ENCODE measurements at regions not wholly inside any gene's neighbourhood (a gene's known extent, or its start where the extent isn't known, plus 50 kb on each side); places are given as distances from the start of the nearest gene placed in this dataset.

- no peak overlapping the region for H3K27ac Mint-ChIP-seq
- H3K27me3 Mint-ChIP-seq (ENCODE audit: low read depth, poor library complexity) = peaks cover 24% of the 10 kb centered on the region
- no peaks in the 10 kb centered on the region for H3K36me3 Mint-ChIP-seq (ENCODE audit: low read depth)
- peaks cover 11% of the 10 kb centered on the region for H3K4me1 Mint-ChIP-seq
- peaks cover 6% of the 10 kb centered on the region for H3K9me3 Mint-ChIP-seq
- DNase-seq = no peak
- H3K4me3 Mint-ChIP-seq = no peak overlapping the region
- TF ChIP-seq, protein P1, sequence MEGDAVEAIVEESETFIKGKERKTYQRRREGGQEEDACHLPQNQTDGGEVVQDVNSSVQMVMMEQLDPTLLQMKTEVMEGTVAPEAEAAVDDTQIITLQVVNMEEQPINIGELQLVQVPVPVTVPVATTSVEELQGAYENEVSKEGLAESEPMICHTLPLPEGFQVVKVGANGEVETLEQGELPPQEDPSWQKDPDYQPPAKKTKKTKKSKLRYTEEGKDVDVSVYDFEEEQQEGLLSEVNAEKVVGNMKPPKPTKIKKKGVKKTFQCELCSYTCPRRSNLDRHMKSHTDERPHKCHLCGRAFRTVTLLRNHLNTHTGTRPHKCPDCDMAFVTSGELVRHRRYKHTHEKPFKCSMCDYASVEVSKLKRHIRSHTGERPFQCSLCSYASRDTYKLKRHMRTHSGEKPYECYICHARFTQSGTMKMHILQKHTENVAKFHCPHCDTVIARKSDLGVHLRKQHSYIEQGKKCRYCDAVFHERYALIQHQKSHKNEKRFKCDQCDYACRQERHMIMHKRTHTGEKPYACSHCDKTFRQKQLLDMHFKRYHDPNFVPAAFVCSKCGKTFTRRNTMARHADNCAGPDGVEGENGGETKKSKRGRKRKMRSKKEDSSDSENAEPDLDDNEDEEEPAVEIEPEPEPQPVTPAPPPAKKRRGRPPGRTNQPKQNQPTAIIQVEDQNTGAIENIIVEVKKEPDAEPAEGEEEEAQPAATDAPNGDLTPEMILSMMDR (IDR thresholded peaks at IDR 0.05) = no peak
Observed at GRCh38 chr16:49944221-49944620, 80.8 kb upstream of the CNEP1R1 start.

- H3K9me3 Mint-ChIP-seq = peaks cover 11% of the 10 kb centered on the region
- peaks cover 7% of the 10 kb centered on the region for H3K27me3 Mint-ChIP-seq (ENCODE audit: low read depth, poor library complexity)
- H3K4me1 Mint-ChIP-seq = peaks cover 13% of the 10 kb centered on the region
- no peak overlapping the region for H3K27ac Mint-ChIP-seq
- no peaks in the 10 kb centered on the region for H3K36me3 Mint-ChIP-seq (ENCODE audit: low read depth)
- no peak for DNase-seq
- H3K4me3 Mint-ChIP-seq = no peak overlapping the region
- TF ChIP-seq, protein P1 (IDR thresholded peaks at IDR 0.05) = no peak
Observed at GRCh38 chr16:49947907-49948678, 76.9 kb upstream of the CNEP1R1 start.

GRCh38 chr16:49951574-49952195, 73.3 kb upstream of the CNEP1R1 start:
- DNase-seq = no peak
- Mint-ChIP-seq H3K27ac (peak overlapping the region; percentile 57), H3K4me1 (peaks cover 35% of the 10 kb centered on the region), H3K36me3 (ENCODE audit: low read depth) (no peaks in the 10 kb centered on the region), H3K9me3 (peaks cover 11% of the 10 kb centered on the region), H3K27me3 (ENCODE audit: low read depth, poor library complexity) (peaks cover 2% of the 10 kb centered on the region), H3K4me3 (no peak overlapping the region)
- TF ChIP-seq, protein P1 (IDR thresholded peaks at IDR 0.05) = no peak

DNA sequence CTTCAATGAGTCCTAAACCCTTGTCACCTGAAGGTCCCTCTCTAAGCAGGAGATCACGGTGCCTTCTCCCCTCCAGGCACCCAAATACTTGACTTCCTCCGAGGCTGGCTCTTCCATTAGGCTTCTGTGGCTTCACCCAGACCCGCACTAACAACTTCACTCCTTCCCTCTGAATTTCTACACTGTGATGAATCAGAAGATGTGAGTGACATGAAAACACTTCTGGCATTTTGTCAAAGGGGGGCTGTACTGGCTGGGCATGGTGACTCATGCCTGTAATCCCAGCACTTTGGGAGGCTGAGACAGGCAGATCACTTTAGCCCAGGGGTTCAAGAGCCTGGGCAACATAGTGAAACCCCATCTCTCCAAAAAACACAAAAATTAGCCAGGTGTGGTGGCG, 72.6 kb upstream of the CNEP1R1 start:
- peaks cover 2% of the 10 kb centered on the region for H3K27me3 Mint-ChIP-seq (ENCODE audit: low read depth, poor library complexity)
- TF ChIP-seq, protein P1 (IDR thresholded peaks at IDR 0.05) = no peak
- H3K4me3 Mint-ChIP-seq = no peak overlapping the region

DNA sequence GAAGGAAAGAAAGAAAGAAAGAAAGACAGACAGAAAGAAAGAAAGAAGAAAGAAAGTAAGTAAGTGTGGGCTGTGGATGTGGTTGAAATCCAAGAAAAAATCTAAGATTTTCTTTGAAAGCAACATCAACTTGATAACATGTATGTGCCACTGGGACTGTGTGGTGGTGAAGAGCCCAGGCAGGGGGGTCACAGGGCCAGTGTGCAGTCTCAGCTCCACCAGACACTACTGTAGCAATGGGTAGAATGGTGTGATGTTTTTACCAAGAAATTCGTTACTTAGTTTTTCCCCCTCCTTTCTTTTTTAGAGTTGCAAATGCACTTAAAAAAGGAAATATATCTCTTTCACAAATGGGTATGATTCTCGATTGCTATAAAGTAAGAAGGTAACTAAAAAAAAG, 71.9 kb upstream of the CNEP1R1 start:
- Mint-ChIP-seq H3K4me1 (peaks cover 48% of the 10 kb centered on the region), H3K9me3 (peaks cover 11% of the 10 kb centered on the region), H3K27me3 (ENCODE audit: low read depth, poor library complexity) (no peaks in the 10 kb centered on the region), H3K27ac (no peak overlapping the region), H3K4me3 (no peak overlapping the region), H3K36me3 (ENCODE audit: low read depth) (no peaks in the 10 kb centered on the region)
- no peak for DNase-seq
- TF ChIP-seq, protein P1 (IDR thresholded peaks at IDR 0.05) = no peak

More for the DNA sequence above, 72.6 kb upstream of the CNEP1R1 start:
- peaks cover 11% of the 10 kb centered on the region for H3K9me3 Mint-ChIP-seq
- no peak for DNase-seq
- peaks cover 42% of the 10 kb centered on the region for H3K4me1 Mint-ChIP-seq
- H3K27ac Mint-ChIP-seq = no peak overlapping the region
- H3K36me3 Mint-ChIP-seq (ENCODE audit: low read depth) = no peaks in the 10 kb centered on the region
